H1 (cell line): ENCODE measurements at regions not wholly inside any gene's neighbourhood (a gene's known extent, or its start where the extent isn't known, plus 50 kb on each side); places are given as distances from the start of the nearest gene placed in this dataset.

Source experiments
- CBX8 ChIP-seq: fragments of 300-800, 300-1000 bp; sonication (generic); IDR thresholded peaks from 2 replicates; pipeline ENCODE4 v1.7.1; 2016; ENCODE audit warnings: low read depth, low read length, borderline replicate concordance
- CHD2 ChIP-seq: IDR thresholded peaks from 2 replicates; pipeline ENCODE4 v1.6.1; 2012; ENCODE audit warnings: low read length, improper control_type of control experiment
- CTCF ChIP-seq, 3 experiments: IDR thresholded peaks; 1 replicate in 2 of 3; 2 replicates in 1 of 3; pipeline versions ENCODE4 v1.5.1 to v1.6.1; 2011; ENCODE audit warnings: low read length in 3 of 3, mild to moderate bottlenecking in 3 of 3, inconsistent platforms in 2 of 3, low read depth in 1 of 3, moderate library complexity in 1 of 3; ENCODE audit not compliant: insufficient read depth in 1 of 3; ENCODE audit errors: control extremely low read depth in 1 of 3
- EP300 ChIP-seq, 2 experiments: IDR thresholded peaks; 1 replicate in 1 of 2; 2 replicates in 1 of 2; pipeline ENCODE4 v1.6.1; 2011 to 2012; ENCODE audit warnings: low read depth in 2 of 2, low read length in 2 of 2, mild to moderate bottlenecking in 2 of 2, borderline replicate concordance in 1 of 2, inconsistent platforms in 1 of 2, moderate library complexity in 1 of 2
- HDAC6 ChIP-seq: IDR thresholded peaks from one replicate; pipeline ENCODE4 v1.7.1; 2012; ENCODE audit warnings: low read depth, mild to moderate bottlenecking, inconsistent platforms, low read length, moderate library complexity
- KDM1A ChIP-seq: fragments of 200-600, 300-600 bp; sonication (generic); IDR thresholded peaks from 2 replicates; pipeline ENCODE4 v1.7.1; 2016; ENCODE audit warnings: mild to moderate bottlenecking, low read length, borderline replicate concordance
- POLR2A ChIP-seq, 2 experiments: IDR thresholded peaks; 1 replicate in 1 of 2; 2 replicates in 1 of 2; pipeline ENCODE4 v1.6.1; 2011; ENCODE audit warnings: low read depth in 2 of 2, low read length in 2 of 2, mild to moderate bottlenecking in 2 of 2; ENCODE audit errors: control extremely low read depth in 1 of 2
- RAD21 ChIP-seq, 2 experiments: IDR thresholded peaks in 1 of 2; conservative IDR thresholded peaks in 1 of 2; 2 replicates each; pipeline ENCODE4 v1.6.1; 2011; ENCODE audit warnings: low read depth in 2 of 2, low read length in 2 of 2, improper control_type of control experiment in 1 of 2, inconsistent platforms in 1 of 2, mild to moderate bottlenecking in 1 of 2, moderate library complexity in 1 of 2
- SP2 ChIP-seq: IDR thresholded peaks from 2 replicates; pipeline ENCODE4 v1.6.1; 2012; ENCODE audit warnings: mild to moderate bottlenecking, low read length, inconsistent platforms
- TEAD4 ChIP-seq: IDR thresholded peaks from 2 replicates; pipeline ENCODE4 v1.6.1; 2012; ENCODE audit warnings: low read depth, low read length, inconsistent platforms, mixed read lengths
- ZNF274 ChIP-seq: IDR thresholded peaks from 2 replicates; pipeline ENCODE4 v1.7.0; 2012; ENCODE audit warnings: low read length, borderline replicate concordance; ENCODE audit errors: extremely low read depth
- TF ChIP-seq, protein P1 (sequence below): IDR thresholded peaks from 2 replicates; pipeline ENCODE4 v1.6.1; 2011; ENCODE audit warnings: low read length, improper control_type of control experiment
- TF ChIP-seq, protein P2 (sequence below): IDR thresholded peaks from 2 replicates; pipeline ENCODE4 v1.6.1; 2012; ENCODE audit warnings: inconsistent platforms

DNA sequence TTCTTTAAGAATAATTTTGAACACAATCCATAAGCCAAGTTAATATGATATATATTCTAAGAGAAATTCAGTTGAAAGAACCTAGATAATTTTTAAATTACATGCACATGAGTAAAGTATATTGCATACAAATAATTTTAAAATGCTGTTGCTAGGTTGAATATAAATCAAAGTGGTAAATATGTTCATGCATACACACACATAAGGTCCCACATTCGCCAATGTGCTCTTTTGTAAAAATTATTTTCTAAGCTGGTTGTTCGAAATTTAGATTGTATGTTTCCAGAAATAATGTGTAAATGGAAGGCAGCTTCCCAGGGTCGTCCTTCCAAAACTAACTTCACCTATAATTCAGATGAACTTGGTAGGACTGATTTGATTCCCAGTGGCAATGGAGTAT, 173.7 kb upstream of the CCDC196 start:
- no peak for TF ChIP-seq CBX8
- TF ChIP-seq KDM1A = no peak
- TF ChIP-seq CTCF (IDR thresholded peaks at IDR 0.05; ENCODE audit: control extremely low read depth in 1 of 3, insufficient read depth in 1 of 3, low read depth in 1 of 3, low read length in 3 of 3) = no peak
- TF ChIP-seq POLR2A (IDR thresholded peaks at IDR 0.05; ENCODE audit: control extremely low read depth in 1 of 2, low read depth in 2 of 2, low read length in 2 of 2) = no peak
- no peak for TF ChIP-seq RAD21 (IDR thresholded peaks at IDR 0.05 in 1 of 2, conservative IDR thresholded peaks at IDR 0.05 in 1 of 2; ENCODE audit: low read depth in 2 of 2, low read length in 2 of 2)
- TF ChIP-seq HDAC6 = no peak
- TF ChIP-seq, protein P1, sequence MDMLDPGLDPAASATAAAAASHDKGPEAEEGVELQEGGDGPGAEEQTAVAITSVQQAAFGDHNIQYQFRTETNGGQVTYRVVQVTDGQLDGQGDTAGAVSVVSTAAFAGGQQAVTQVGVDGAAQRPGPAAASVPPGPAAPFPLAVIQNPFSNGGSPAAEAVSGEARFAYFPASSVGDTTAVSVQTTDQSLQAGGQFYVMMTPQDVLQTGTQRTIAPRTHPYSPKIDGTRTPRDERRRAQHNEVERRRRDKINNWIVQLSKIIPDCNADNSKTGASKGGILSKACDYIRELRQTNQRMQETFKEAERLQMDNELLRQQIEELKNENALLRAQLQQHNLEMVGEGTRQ = no peak
- TF ChIP-seq SP2 = no peak
- TF ChIP-seq EP300 (IDR thresholded peaks at IDR 0.05; ENCODE audit: borderline replicate concordance in 1 of 2, low read depth in 2 of 2, low read length in 2 of 2) = no peak
- TF ChIP-seq ZNF274 = no peak
- TF ChIP-seq TEAD4 = no peak
- TF ChIP-seq, protein P2, sequence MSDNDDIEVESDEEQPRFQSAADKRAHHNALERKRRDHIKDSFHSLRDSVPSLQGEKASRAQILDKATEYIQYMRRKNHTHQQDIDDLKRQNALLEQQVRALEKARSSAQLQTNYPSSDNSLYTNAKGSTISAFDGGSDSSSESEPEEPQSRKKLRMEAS = no peak
- no peak for TF ChIP-seq CHD2
